H9 (cell line): ENCODE measurements at regions not wholly inside any gene's neighbourhood (a gene's known extent, or its start where the extent isn't known, plus 50 kb on each side); places are given as distances from the start of the nearest gene placed in this dataset.

Experiments
- DNase-seq: peaks from one replicate; pipeline ENCODE4 v3.0.0-alpha.2; 2017
- H2AFZ ChIP-seq: one replicate; pipeline ENCODE4 v1.6.1; 2013; ENCODE audit warnings: mild to moderate bottlenecking, low read length, control low read depth, moderate library complexity
- H2AK5ac ChIP-seq: 2 replicates; pipeline ENCODE4 v1.6.1; 2013; ENCODE audit warnings: low read length, control low read depth, mixed read lengths; ENCODE audit not compliant: insufficient read length
- H2BK120ac ChIP-seq: one replicate; pipeline ENCODE4 v1.6.1; 2013; ENCODE audit warnings: low read depth, mild to moderate bottlenecking, low read length, control low read depth, inconsistent platforms; ENCODE audit not compliant: poor library complexity, severe bottlenecking
- H2BK12ac ChIP-seq: 2 replicates; pipeline ENCODE4 v1.6.1; 2013; ENCODE audit warnings: low read length, control low read depth, mixed read lengths, low read depth; ENCODE audit not compliant: insufficient read length
- H2BK15ac ChIP-seq: 2 replicates; pipeline ENCODE4 v1.6.1; 2013; ENCODE audit warnings: low read depth, low read length, control low read depth
- H2BK20ac ChIP-seq: one replicate; pipeline ENCODE4 v1.6.1; 2013; ENCODE audit warnings: low read depth, mild to moderate bottlenecking, low read length, control low read depth, inconsistent platforms; ENCODE audit not compliant: poor library complexity, severe bottlenecking
- H2BK5ac ChIP-seq: 2 replicates; pipeline ENCODE4 v1.6.1; 2013; ENCODE audit warnings: low read length, control low read depth, mixed read lengths; ENCODE audit not compliant: insufficient read length
- H3K14ac ChIP-seq: 2 replicates; pipeline ENCODE4 v1.6.1; 2013; ENCODE audit warnings: low read length, control low read depth; ENCODE audit not compliant: insufficient read depth
- H3K18ac ChIP-seq: 2 replicates; pipeline ENCODE4 v1.6.1; 2013; ENCODE audit warnings: low read depth, mild to moderate bottlenecking, mixed read lengths, low read length, control low read depth; ENCODE audit not compliant: insufficient read length
- H3K23ac ChIP-seq: 2 replicates; pipeline ENCODE4 v1.6.1; 2013; ENCODE audit warnings: low read length, control low read depth, mixed read lengths, low read depth; ENCODE audit not compliant: insufficient read length
- H3K23me2 ChIP-seq: 2 replicates; pipeline ENCODE4 v1.6.1; 2013; ENCODE audit warnings: low read depth, mild to moderate bottlenecking, mixed read lengths, low read length, control low read depth; ENCODE audit not compliant: insufficient read length, poor library complexity, severe bottlenecking
- H3K27ac ChIP-seq: 2 replicates; pipeline ENCODE4 v1.5.1; 2013; ENCODE audit warnings: low read length, control low read depth, mixed read lengths, low read depth; ENCODE audit not compliant: insufficient read length
- H3K27me3 ChIP-seq: 2 replicates; pipeline ENCODE4 v1.6.1; 2013; ENCODE audit warnings: low read length, control low read depth, inconsistent platforms; ENCODE audit not compliant: insufficient read depth
- H3K4ac ChIP-seq: 2 replicates; pipeline ENCODE4 v1.6.1; 2013; ENCODE audit warnings: low read depth, mild to moderate bottlenecking, control low read depth, inconsistent platforms, low read length, moderate library complexity
- H3K4me1 ChIP-seq: 2 replicates; pipeline ENCODE4 v1.6.1; 2013; ENCODE audit warnings: low read length, control low read depth, inconsistent platforms; ENCODE audit not compliant: insufficient read depth
- H3K4me2 ChIP-seq: 2 replicates; pipeline ENCODE4 v1.6.1; 2013; ENCODE audit warnings: low read length, control low read depth, mixed read lengths; ENCODE audit not compliant: insufficient read length, insufficient read depth
- H3K56ac ChIP-seq: 2 replicates; pipeline ENCODE4 v1.6.1; 2013; ENCODE audit warnings: low read depth, mild to moderate bottlenecking, mixed read lengths, low read length, control low read depth; ENCODE audit not compliant: insufficient read length
- H3K79me1 ChIP-seq: 2 replicates; pipeline ENCODE4 v1.6.1; 2013; ENCODE audit warnings: low read depth, mild to moderate bottlenecking, moderate library complexity, low read length, control low read depth, inconsistent platforms; ENCODE audit not compliant: insufficient read depth, poor library complexity, severe bottlenecking
- H3K79me2 ChIP-seq: 2 replicates; pipeline ENCODE4 v1.6.1; 2013; ENCODE audit warnings: low read length, control low read depth, inconsistent platforms; ENCODE audit not compliant: insufficient read depth
- H3K9ac ChIP-seq: 2 replicates; pipeline ENCODE4 v1.6.1; 2013; ENCODE audit warnings: low read length, control low read depth, mixed read lengths; ENCODE audit not compliant: insufficient read length; ENCODE audit errors: extremely low read depth
- H3K9me3 ChIP-seq: one replicate; pipeline ENCODE4 v1.6.1; 2013; ENCODE audit warnings: low read depth, low read length, inconsistent platforms; ENCODE audit not compliant: control insufficient read depth
- H3T11ph ChIP-seq: one replicate; pipeline ENCODE4 v1.6.1; 2013; ENCODE audit warnings: mild to moderate bottlenecking, low read length, control low read depth, inconsistent platforms
- H4K20me1 ChIP-seq: one replicate; pipeline ENCODE4 v1.6.1; 2013; ENCODE audit not compliant: control insufficient read depth, insufficient read length, insufficient read depth
- H4K5ac ChIP-seq: 2 replicates; pipeline ENCODE4 v1.6.1; 2013; ENCODE audit warnings: low read depth, mild to moderate bottlenecking, mixed read lengths, low read length, control low read depth; ENCODE audit not compliant: insufficient read length
- H4K8ac ChIP-seq: replicated peaks from 2 replicates; pipeline ENCODE4 v1.6.1; 2013; ENCODE audit warnings: low read length, control low read depth, mixed read lengths, low read depth; ENCODE audit not compliant: insufficient read length
- H4K91ac ChIP-seq: 2 replicates; pipeline ENCODE4 v1.6.1; 2013; ENCODE audit warnings: low read depth, mild to moderate bottlenecking, moderate library complexity, mixed read lengths, low read length, control low read depth; ENCODE audit not compliant: insufficient read length
- H3K27ac Mint-ChIP-seq, 3 experiments: 2 replicates in 2 of 3; 3 replicates in 1 of 3; pipeline ENCODE4 v1.8.0; 2020 to 2021; ENCODE audit warnings: mixed read lengths in 3 of 3, mild to moderate bottlenecking in 1 of 3, moderate library complexity in 1 of 3
- H3K27me3 Mint-ChIP-seq: 2 replicates; pipeline ENCODE4 v1.8.0; 2021; ENCODE audit warnings: low read depth, mild to moderate bottlenecking, moderate library complexity, mixed read lengths
- H3K36me3 Mint-ChIP-seq, 3 experiments: 2 replicates in 2 of 3; 3 replicates in 1 of 3; pipeline ENCODE4 v1.8.0; 2020 to 2021; ENCODE audit warnings: low read depth in 3 of 3, mixed read lengths in 3 of 3; ENCODE audit not compliant: insufficient read depth in 1 of 3
- H3K4me1 Mint-ChIP-seq, 2 experiments: 2 replicates each; pipeline ENCODE4 v1.8.0; 2020; ENCODE audit warnings: mixed read lengths in 2 of 2
- H3K4me3 Mint-ChIP-seq, 2 experiments: 2 replicates in 1 of 2; 3 replicates in 1 of 2; pipeline ENCODE4 v1.8.0; 2020 to 2021; ENCODE audit warnings: mild to moderate bottlenecking in 2 of 2, mixed read lengths in 2 of 2, moderate library complexity in 1 of 2
- H3K9me3 Mint-ChIP-seq, 2 experiments: 2 replicates in 1 of 2; 3 replicates in 1 of 2; pipeline ENCODE4 v1.8.0; 2020; ENCODE audit warnings: mild to moderate bottlenecking in 2 of 2, mixed read lengths in 2 of 2, moderate library complexity in 1 of 2
- WGBS: extraction: QIAGEN DNeasy Blood & Tissue Kit; methylation state at CpG from one replicate; pipeline ENCODE4 v1.1.7; 2013; ENCODE audit warnings: missing lambda C conversion rate, low lambda C conversion rate, mixed read lengths; ENCODE audit not compliant: insufficient read length; ENCODE audit errors: extremely low coverage; 5-methylcytosine and 5-hydroxymethylcytosine counted together
- TF ChIP-seq, protein P1 (sequence below): fragments of 200-600 bp; sonication (generic); conservative IDR thresholded peaks from 3 replicates; pipeline ENCODE4 v1.8.0; 2021; ENCODE audit warnings: antibody characterized with exemption, mild to moderate bottlenecking

DNA sequence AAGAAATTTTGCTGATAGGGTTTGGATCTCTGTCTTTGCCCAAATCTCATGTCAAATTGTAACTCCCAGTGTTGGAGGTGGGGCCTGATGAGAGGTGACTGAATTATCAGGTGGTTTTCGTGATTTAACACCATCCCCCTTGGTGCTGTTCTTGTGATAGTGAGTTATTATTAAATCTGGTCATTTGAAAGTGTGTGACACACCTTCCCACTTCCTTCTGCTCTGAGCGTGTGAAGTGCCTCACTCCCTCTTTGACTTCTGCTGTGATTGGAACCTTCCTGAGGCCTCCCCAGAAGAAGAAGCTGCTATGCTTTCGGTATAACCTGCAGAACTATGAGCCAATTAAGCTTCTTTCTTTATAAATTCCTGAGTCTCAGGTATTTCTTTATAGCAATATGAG, 632.0 kb downstream of the SLITRK5 start:
- TF ChIP-seq, protein P1, sequence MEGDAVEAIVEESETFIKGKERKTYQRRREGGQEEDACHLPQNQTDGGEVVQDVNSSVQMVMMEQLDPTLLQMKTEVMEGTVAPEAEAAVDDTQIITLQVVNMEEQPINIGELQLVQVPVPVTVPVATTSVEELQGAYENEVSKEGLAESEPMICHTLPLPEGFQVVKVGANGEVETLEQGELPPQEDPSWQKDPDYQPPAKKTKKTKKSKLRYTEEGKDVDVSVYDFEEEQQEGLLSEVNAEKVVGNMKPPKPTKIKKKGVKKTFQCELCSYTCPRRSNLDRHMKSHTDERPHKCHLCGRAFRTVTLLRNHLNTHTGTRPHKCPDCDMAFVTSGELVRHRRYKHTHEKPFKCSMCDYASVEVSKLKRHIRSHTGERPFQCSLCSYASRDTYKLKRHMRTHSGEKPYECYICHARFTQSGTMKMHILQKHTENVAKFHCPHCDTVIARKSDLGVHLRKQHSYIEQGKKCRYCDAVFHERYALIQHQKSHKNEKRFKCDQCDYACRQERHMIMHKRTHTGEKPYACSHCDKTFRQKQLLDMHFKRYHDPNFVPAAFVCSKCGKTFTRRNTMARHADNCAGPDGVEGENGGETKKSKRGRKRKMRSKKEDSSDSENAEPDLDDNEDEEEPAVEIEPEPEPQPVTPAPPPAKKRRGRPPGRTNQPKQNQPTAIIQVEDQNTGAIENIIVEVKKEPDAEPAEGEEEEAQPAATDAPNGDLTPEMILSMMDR: no peak
- H3K4ac ChIP-seq: no peak overlapping the region

More for the DNA sequence above, 632.0 kb downstream of the SLITRK5 start:
- Histone ChIP-seq H3T11ph (no peak overlapping the region), H3K79me1 (no peaks in the 10 kb centered on the region), H2BK12ac (no peak overlapping the region), H4K8ac (no peak overlapping the region), H3K4me2 (no peak overlapping the region), H4K5ac (no peak overlapping the region), H3K14ac (no peak overlapping the region), H3K4me1 (no peaks in the 10 kb centered on the region), H3K23me2 (no peaks in the 10 kb centered on the region), H3K27ac (no peak overlapping the region), H4K20me1 (no peaks in the 10 kb centered on the region), H2AFZ (no peak overlapping the region), H3K79me2 (no peaks in the 10 kb centered on the region), H3K27me3 (no peaks in the 10 kb centered on the region), H3K9ac (no peak overlapping the region), H2BK120ac (no peak overlapping the region), H2BK5ac (no peak overlapping the region), H3K23ac (no peak overlapping the region), H4K91ac (no peak overlapping the region), H3K18ac (no peak overlapping the region), H2BK20ac (no peak overlapping the region), H3K56ac (no peak overlapping the region), H2AK5ac (no peak overlapping the region), H3K9me3 (no peaks in the 10 kb centered on the region), H2BK15ac (no peak overlapping the region)
- Mint-ChIP-seq H3K27ac (no peak overlapping the region), H3K27me3 (no peaks in the 10 kb centered on the region), H3K36me3 (peaks cover 11 to 23% (median 15%) of the 10 kb centered on the region in 3 experiments), H3K4me1 (peaks cover 2 to 4% of the 10 kb centered on the region in 2 experiments; a peak in 3 of 4 replicates), H3K4me3 (no peak overlapping the region), H3K9me3 (peaks cover 18 to 20% of the 10 kb centered on the region in 2 experiments)
- WGBS: no CpG with 5 or more reads among the region's 3 CpGs
- no peak for DNase-seq
